ENCODE measurements at regions not wholly inside any gene's neighbourhood (a gene's known extent, or its start where the extent isn't known, plus 50 kb on each side); places are given as distances from the start of the nearest gene placed in this dataset.

DNA sequence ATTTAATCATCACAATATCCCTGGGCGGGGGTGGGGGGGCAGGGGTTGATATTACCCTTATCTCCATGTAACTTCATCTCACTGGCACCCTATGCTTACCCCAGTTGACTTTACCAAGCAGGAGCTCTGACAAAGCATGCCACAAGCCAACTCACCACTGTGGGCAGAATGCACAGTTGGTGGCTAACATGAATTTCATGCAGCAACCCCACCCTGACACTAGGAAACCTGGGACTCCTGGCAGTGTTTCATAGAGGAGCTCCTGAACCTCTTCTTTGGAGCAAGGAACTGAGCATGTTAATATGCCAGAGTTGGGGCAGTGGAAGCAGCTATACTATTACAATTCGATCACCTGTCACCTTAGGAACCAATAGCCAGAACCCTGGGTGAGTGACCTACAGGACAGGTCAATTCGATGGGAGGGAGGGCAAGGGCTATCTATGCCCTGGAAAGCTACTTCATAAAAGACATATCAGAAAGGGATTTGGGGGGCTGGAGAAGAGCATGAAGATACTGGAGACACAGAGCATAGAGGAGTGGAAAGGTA, 97.2 kb upstream of the ACSL4 start:
- Mint-ChIP-seq H3K36me3 (ENCODE audit: insufficient read depth, unreplicated experiment) (no peaks in the 10 kb centered on the region), H3K4me3 (ENCODE audit: unreplicated experiment) (no peak overlapping the region), H3K27ac (ENCODE audit: unreplicated experiment) (peak overlapping the region; percentile 12), H3K4me1 (ENCODE audit: low read depth, unreplicated experiment) (peaks cover 15% of the 10 kb centered on the region), H3K27me3 (ENCODE audit: insufficient read depth, unreplicated experiment) (no peaks in the 10 kb centered on the region), H3K9me3 (ENCODE audit: unreplicated experiment) (no peaks in the 10 kb centered on the region)
- ChIA-PET POLR2A (no interaction called here), CTCF (interaction anchor here (1.1 kb wide), 1 partner anchor 27 kb away, joined by 5 read pairs; no protein-coding TSS in a partner anchor)
- intact Hi-C loops (cut with micrococcal nuclease; ENCODE audit: unreplicated experiment): loop anchor here (1.0 to 5.0 kb wide), 3 partner anchors 17 to 98 kb away; partner anchors contain the start of gene ACSL4
- no peaks in the 10 kb centered on the region for H3K27me3 ChIP-seq (replicated peaks; ENCODE audit: control insufficient read depth, insufficient read depth, low read length)
- no TSS peak for BruUV-seq (replicated peaks)
- no peaks in the 10 kb centered on the region for H3K9me3 ChIP-seq
- peaks cover 18% of the 10 kb centered on the region for H3K4me1 ChIP-seq
- no peak overlapping the region for H3K4me3 ChIP-seq (ENCODE audit: low read depth, low read length)
- H3K36me3 ChIP-seq (ENCODE audit: control insufficient read depth, insufficient read depth, low read length): no peaks in the 10 kb centered on the region
- TF ChIP-seq, protein P1, sequence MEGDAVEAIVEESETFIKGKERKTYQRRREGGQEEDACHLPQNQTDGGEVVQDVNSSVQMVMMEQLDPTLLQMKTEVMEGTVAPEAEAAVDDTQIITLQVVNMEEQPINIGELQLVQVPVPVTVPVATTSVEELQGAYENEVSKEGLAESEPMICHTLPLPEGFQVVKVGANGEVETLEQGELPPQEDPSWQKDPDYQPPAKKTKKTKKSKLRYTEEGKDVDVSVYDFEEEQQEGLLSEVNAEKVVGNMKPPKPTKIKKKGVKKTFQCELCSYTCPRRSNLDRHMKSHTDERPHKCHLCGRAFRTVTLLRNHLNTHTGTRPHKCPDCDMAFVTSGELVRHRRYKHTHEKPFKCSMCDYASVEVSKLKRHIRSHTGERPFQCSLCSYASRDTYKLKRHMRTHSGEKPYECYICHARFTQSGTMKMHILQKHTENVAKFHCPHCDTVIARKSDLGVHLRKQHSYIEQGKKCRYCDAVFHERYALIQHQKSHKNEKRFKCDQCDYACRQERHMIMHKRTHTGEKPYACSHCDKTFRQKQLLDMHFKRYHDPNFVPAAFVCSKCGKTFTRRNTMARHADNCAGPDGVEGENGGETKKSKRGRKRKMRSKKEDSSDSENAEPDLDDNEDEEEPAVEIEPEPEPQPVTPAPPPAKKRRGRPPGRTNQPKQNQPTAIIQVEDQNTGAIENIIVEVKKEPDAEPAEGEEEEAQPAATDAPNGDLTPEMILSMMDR (IDR thresholded peaks at IDR 0.05; ENCODE audit: insufficient read depth in 1 of 2, low read depth in 1 of 2, low read length in 1 of 2, severe bottlenecking in 1 of 2, unreplicated experiment in 1 of 2): no peak
- no peak for DNase-seq

DNA sequence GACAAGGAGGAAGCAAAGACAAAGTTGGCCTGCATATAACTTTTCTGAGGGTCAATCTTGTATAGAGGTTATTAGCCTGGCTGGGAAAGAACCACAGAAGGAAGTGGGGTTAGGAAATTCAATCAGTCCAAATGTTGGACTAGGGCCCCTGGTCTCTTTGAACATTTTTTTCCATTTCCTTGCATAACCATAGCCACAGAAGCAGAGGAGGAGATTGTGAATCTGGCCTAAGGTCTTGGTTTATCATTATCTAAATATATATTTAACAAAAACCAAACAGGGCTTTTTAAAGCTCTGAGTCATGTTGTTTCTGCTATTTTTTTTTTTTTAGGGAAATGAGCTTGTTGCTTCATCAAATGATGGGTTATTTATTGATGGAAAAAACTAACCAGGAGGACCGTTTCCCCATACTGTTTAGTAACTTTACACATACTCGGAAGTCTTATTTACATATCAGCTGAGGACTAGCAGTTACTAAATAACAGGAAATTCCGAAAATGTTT, 97.7 kb upstream of the ACSL4 start:
- Histone ChIP-seq H3K4me3 (ENCODE audit: low read depth, low read length) (no peak overlapping the region), H3K9me3 (no peaks in the 10 kb centered on the region), H3K4me1 (peaks cover 18% of the 10 kb centered on the region), H3K36me3 (ENCODE audit: control insufficient read depth, insufficient read depth, low read length) (no peaks in the 10 kb centered on the region), H3K27me3 (replicated peaks; ENCODE audit: control insufficient read depth, insufficient read depth, low read length) (no peaks in the 10 kb centered on the region)
- Mint-ChIP-seq H3K27me3 (ENCODE audit: insufficient read depth, unreplicated experiment) (no peaks in the 10 kb centered on the region), H3K4me1 (ENCODE audit: low read depth, unreplicated experiment) (peaks cover 15% of the 10 kb centered on the region), H3K27ac (ENCODE audit: unreplicated experiment) (peak overlapping the region; percentile 12), H3K9me3 (ENCODE audit: unreplicated experiment) (no peaks in the 10 kb centered on the region), H3K4me3 (ENCODE audit: unreplicated experiment) (no peak overlapping the region), H3K36me3 (ENCODE audit: insufficient read depth, unreplicated experiment) (no peaks in the 10 kb centered on the region)
- TF ChIP-seq, protein P1 (IDR thresholded peaks at IDR 0.05; ENCODE audit: insufficient read depth in 1 of 2, low read depth in 1 of 2, low read length in 1 of 2, severe bottlenecking in 1 of 2, unreplicated experiment in 1 of 2): no peak
- intact Hi-C loops (cut with micrococcal nuclease; ENCODE audit: unreplicated experiment): loop anchor here (1.0 to 5.0 kb wide), 3 partner anchors 17 to 98 kb away; partner anchors contain the start of gene ACSL4
- no TSS peak for BruUV-seq (replicated peaks)
- POLR2A ChIA-PET: no interaction called here
- peak; percentile 39 to 59 for DNase-seq
- CTCF ChIA-PET: interaction anchor here (1.1 kb wide), 1 partner anchor 26 kb away, joined by 5 read pairs; no protein-coding TSS in a partner anchor

DNA sequence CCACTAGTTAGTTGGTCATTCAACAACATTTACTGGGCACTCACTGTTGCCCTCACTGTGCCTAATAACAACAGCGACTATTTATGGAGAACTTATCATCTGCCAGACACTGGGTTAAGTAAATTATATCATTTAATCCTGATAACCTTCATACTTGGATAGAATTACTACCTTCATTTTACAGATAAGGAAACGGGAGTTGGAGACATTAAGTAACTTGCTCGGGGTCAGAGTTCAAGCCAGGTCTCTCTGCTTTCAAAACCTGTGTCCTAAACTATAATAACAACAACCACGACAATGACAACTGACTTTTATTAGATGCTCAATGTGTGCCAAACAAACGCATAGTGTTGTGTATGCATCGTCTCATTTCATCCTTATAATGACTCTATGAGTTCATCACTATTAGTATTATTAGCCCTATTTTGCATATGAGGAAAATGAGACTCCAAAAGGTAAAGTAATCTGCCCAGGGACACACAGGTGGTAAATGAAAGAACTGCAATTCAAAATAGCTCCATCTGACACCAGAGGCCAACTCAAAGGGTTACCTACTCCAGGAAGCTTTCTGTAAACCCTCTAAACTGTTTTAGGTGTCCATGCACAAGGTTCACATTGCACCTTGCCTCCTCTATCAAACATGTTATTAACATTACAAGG, 98.4 kb upstream of the ACSL4 start:
- peaks cover 18% of the 10 kb centered on the region for H3K4me1 ChIP-seq
- no peaks in the 10 kb centered on the region for H3K9me3 Mint-ChIP-seq (ENCODE audit: unreplicated experiment)
- no peak for DNase-seq
- H3K27me3 ChIP-seq (replicated peaks; ENCODE audit: control insufficient read depth, insufficient read depth, low read length): no peaks in the 10 kb centered on the region
- no TSS peak for BruUV-seq (replicated peaks)
- no peak overlapping the region for H3K27ac Mint-ChIP-seq (ENCODE audit: unreplicated experiment)
- CTCF ChIA-PET: interaction anchor here (1.1 kb wide), 1 partner anchor 25 kb away, joined by 5 read pairs; no protein-coding TSS in a partner anchor
- peaks cover 15% of the 10 kb centered on the region for H3K4me1 Mint-ChIP-seq (ENCODE audit: low read depth, unreplicated experiment)
- TF ChIP-seq, protein P1 (IDR thresholded peaks at IDR 0.05; ENCODE audit: insufficient read depth in 1 of 2, low read depth in 1 of 2, low read length in 1 of 2, severe bottlenecking in 1 of 2, unreplicated experiment in 1 of 2): no peak
- H3K36me3 Mint-ChIP-seq (ENCODE audit: insufficient read depth, unreplicated experiment): no peaks in the 10 kb centered on the region
- intact Hi-C loops (cut with micrococcal nuclease; ENCODE audit: unreplicated experiment): loop anchor here (5.0 kb wide), 1 partner anchor 99 kb away; the partner anchor contains the start of gene ACSL4
- no peak overlapping the region for H3K4me3 ChIP-seq (ENCODE audit: low read depth, low read length)
- POLR2A ChIA-PET: no interaction called here
- H3K4me3 Mint-ChIP-seq (ENCODE audit: unreplicated experiment): no peak overlapping the region
- H3K36me3 ChIP-seq (ENCODE audit: control insufficient read depth, insufficient read depth, low read length): no peaks in the 10 kb centered on the region
- H3K9me3 ChIP-seq: no peaks in the 10 kb centered on the region
- H3K27me3 Mint-ChIP-seq (ENCODE audit: insufficient read depth, unreplicated experiment): no peaks in the 10 kb centered on the region
